K562 (cell line): ENCODE measurements at regions not wholly inside any gene's neighbourhood (a gene's known extent, or its start where the extent isn't known, plus 50 kb on each side); places are given as distances from the start of the nearest gene placed in this dataset.

Source experiments
- ATAC-seq: fragments of 200-7000 bp; cut with Tn5 transposase; 3 replicates; pipeline ENCODE4 v1.9.1; 2020; ENCODE audit warnings: moderate library complexity
- BruUV-seq: library from RNA; stranded (reverse); fragments of 400-500 nt; replicated peaks from 2 replicates; lab custom pipeline; 2021; lab: Mats Ljungman, UMichigan
- CTCF ChIA-PET: fragments of 300-600 bp; formaldehyde crosslinking; extraction: SDS; loops from one replicate; lab custom pipeline; 2021; ENCODE audit warnings: low intra/inter-chr PET ratio; lab: Yijun Ruan, JAX
- POLR2A ChIA-PET: fragments of 300-600, 350-650 bp; sonication (Branson Sonifier 250); formaldehyde crosslinking; extraction: SDS; loops from one replicate; lab custom pipeline; 2021; ENCODE audit warnings: antibody characterized with exemption, inconsistent platforms; lab: Yijun Ruan, JAX
- DNase-seq, 4 experiments: peaks; one replicate each; pipeline versions ENCODE4 v3.0.0 to v3.0.0-alpha.2; 2011 to 2018; ENCODE audit warnings: low spot score in 3 of 4, mixed read lengths in 3 of 4; ENCODE audit errors: extremely low read depth in 1 of 4
- FAIRE-seq: peaks from 2 replicates; lab custom pipeline; 2011; peaks lifted over from hg19 to GRCh38; lab: Jason Lieb, UNC
- H2AFZ ChIP-seq: 2 replicates; pipeline ENCODE4 v1.6.0; 2011; ENCODE audit warnings: low read depth, low read length, control low read depth, inconsistent platforms
- H3K27ac ChIP-seq: fragments of 200-600 bp; 3 replicates; pipeline ENCODE4 v1.8.0; 2011; ENCODE audit warnings: low read depth, mild to moderate bottlenecking, control low read depth, inconsistent platforms, low read length, moderate library complexity, mixed read lengths; ENCODE audit errors: extremely low read depth
- H3K27me3 ChIP-seq, 2 experiments: fragments of 300-600 bp in 1 of 2; 2 replicates in 1 of 2; 3 replicates in 1 of 2; pipeline versions ENCODE4 v1.6.0 to v1.8.0; 2011; ENCODE audit warnings: inconsistent platforms in 2 of 2, low read length in 2 of 2, mild to moderate bottlenecking in 1 of 2, mixed read lengths in 1 of 2, moderate library complexity in 1 of 2; ENCODE audit not compliant: control insufficient read depth in 2 of 2, insufficient read depth in 2 of 2
- H3K36me3 ChIP-seq: fragments of 300-600 bp; 3 replicates; pipeline ENCODE4 v1.8.0; 2011; ENCODE audit warnings: mild to moderate bottlenecking, low read length, inconsistent platforms; ENCODE audit not compliant: control insufficient read depth, insufficient read depth
- H3K4me1 ChIP-seq, 2 experiments: fragments of 200-600 bp in 1 of 2; replicated peaks in 1 of 2; 2 replicates in 1 of 2; 3 replicates in 1 of 2; pipeline versions ENCODE4 v1.5.1 to v1.8.0; 2011; ENCODE audit warnings: inconsistent platforms in 2 of 2, low read length in 2 of 2, mild to moderate bottlenecking in 1 of 2, mixed read lengths in 1 of 2, moderate library complexity in 1 of 2; ENCODE audit not compliant: control insufficient read depth in 2 of 2, insufficient read depth in 2 of 2
- H3K4me2 ChIP-seq: 2 replicates; pipeline ENCODE4 v1.6.1; 2011; ENCODE audit warnings: low read length, control low read depth, inconsistent platforms, mixed read lengths; ENCODE audit not compliant: insufficient read depth
- H3K4me3 ChIP-seq: fragments of 200-600 bp; sonication (generic), shearing (Covaris generic); 2 replicates; pipeline ENCODE4 v1.5.1; 2016; ENCODE audit warnings: control low read depth, inconsistent platforms
- H3K79me2 ChIP-seq: fragments of 200-600 bp; 3 replicates; pipeline ENCODE4 v1.8.0; 2011; ENCODE audit warnings: low read length, inconsistent platforms; ENCODE audit not compliant: control insufficient read depth, insufficient read depth
- H3K9ac ChIP-seq, 2 experiments: 2 replicates each; pipeline versions ENCODE4 v1.6.0 to v1.6.1; 2011; ENCODE audit warnings: low read depth in 2 of 2, low read length in 2 of 2, control low read depth in 1 of 2, inconsistent platforms in 1 of 2, mild to moderate bottlenecking in 1 of 2, mixed read lengths in 1 of 2; ENCODE audit not compliant: insufficient read depth in 1 of 2
- H3K9me1 ChIP-seq: one replicate; pipeline ENCODE4 v1.6.0; 2011; ENCODE audit warnings: inconsistent platforms, mild to moderate bottlenecking, low read length, moderate library complexity; ENCODE audit not compliant: control insufficient read depth, insufficient read depth
- H3K9me3 ChIP-seq: replicated peaks from 2 replicates; pipeline ENCODE4 v1.5.1; 2011; ENCODE audit warnings: low read depth, low read length, inconsistent platforms; ENCODE audit not compliant: control insufficient read depth, insufficient read depth
- H4K20me1 ChIP-seq: replicated peaks from 2 replicates; pipeline ENCODE4 v1.6.1; 2011; ENCODE audit warnings: low read length, inconsistent platforms, mixed read lengths; ENCODE audit not compliant: control insufficient read depth, insufficient read depth
- MYNN ChIP-seq, 2 experiments: sonication (generic); formaldehyde crosslinking in 1 of 2; IDR thresholded peaks; 2 replicates each; pipeline versions ENCODE4 v1.5.0 to v1.6.1; 2016 to 2020; ENCODE audit warnings: antibody characterized with exemption in 1 of 2, missing genetic modification reagents in 1 of 2
- ZBED1 ChIP-seq: IDR thresholded peaks from 2 replicates; pipeline ENCODE4 v1.6.1; 2014
- ZNF280B ChIP-seq: fragments of 250-450 bp; sonication (Bioruptor Pico); IDR thresholded peaks from 2 replicates; pipeline ENCODE4 v1.5.1; 2021; ENCODE audit warnings: mild to moderate bottlenecking
- WGBS: fragments of 100-300 bp; shearing (Covaris generic); methylation state at CpG from one replicate; pipeline ENCODE4 v1.1.6; 2016; ENCODE audit warnings: low coverage, mixed read lengths; ENCODE audit not compliant: insufficient coverage; ENCODE audit errors: missing lambda C conversion rate; 5-methylcytosine and 5-hydroxymethylcytosine counted together
- in situ Hi-C: fragments of 300-500 bp; cut with MboI; formaldehyde crosslinking; loops from 4 replicates; pipeline ENCODE4 v1.15.0; 2018; ENCODE audit warnings: inconsistent platforms, mixed read lengths
- intact Hi-C: fragments of 100-400 bp; cut with micrococcal nuclease; formaldehyde crosslinking; loops from 2 replicates; pipeline ENCODE4 v1.14.2; 2022

- ChIA-PET CTCF (no interaction called here), POLR2A (no interaction called here)
- WGBS: 6% methylated on average over 21 of the region's 23 CpGs
- H3K27ac ChIP-seq: no peak overlapping the region
- ATAC-seq (no peak), DNase-seq (no peak), FAIRE-seq (no peak)
- no peaks in the 10 kb centered on the region for H3K4me1 ChIP-seq
- in situ Hi-C loops (loop anchor here (25.0 kb wide), 1 partner anchor 276 kb away; no protein-coding TSS in a partner anchor), intact Hi-C loops (no loop called here)
- BruUV-seq: no TSS peak
- H2AFZ ChIP-seq: no peak overlapping the region
- no peaks in the 10 kb centered on the region for H3K9me1 ChIP-seq
- H3K4me2 ChIP-seq: no peak overlapping the region
- H3K9ac ChIP-seq: no peak overlapping the region; a peak in 1 of 4 replicates
- H3K79me2 ChIP-seq: no peaks in the 10 kb centered on the region
- no peaks in the 10 kb centered on the region for H3K36me3 ChIP-seq
- H3K27me3 ChIP-seq: no peaks in the 10 kb centered on the region; a peak in 1 of 5 replicates
- H3K9me3 ChIP-seq: no peaks in the 10 kb centered on the region
- no peak overlapping the region for H3K4me3 ChIP-seq
- TF ChIP-seq ZBED1 (no peak), MYNN (IDR thresholded peaks at IDR 0.05) (no peak), MYNN (CRISPR knock-in tag; IDR thresholded peaks at IDR 0.05) (no peak), ZNF280B (CRISPR knock-in tag) (no peak)
- H4K20me1 ChIP-seq: no peaks in the 10 kb centered on the region
Observed at GRCh38 chr22:49035818-49036457, 791.7 kb downstream of the BRD1 start.
